ENCODE measurements at regions not wholly inside any gene's neighbourhood (a gene's known extent, or its start where the extent isn't known, plus 50 kb on each side); places are given as distances from the start of the nearest gene placed in this dataset.
"Not testable (repeated sequence)": the region's sequence is repeated elsewhere in the genome, so short reads cannot be mapped to it uniquely, and the experiment has no call there.

DNA sequence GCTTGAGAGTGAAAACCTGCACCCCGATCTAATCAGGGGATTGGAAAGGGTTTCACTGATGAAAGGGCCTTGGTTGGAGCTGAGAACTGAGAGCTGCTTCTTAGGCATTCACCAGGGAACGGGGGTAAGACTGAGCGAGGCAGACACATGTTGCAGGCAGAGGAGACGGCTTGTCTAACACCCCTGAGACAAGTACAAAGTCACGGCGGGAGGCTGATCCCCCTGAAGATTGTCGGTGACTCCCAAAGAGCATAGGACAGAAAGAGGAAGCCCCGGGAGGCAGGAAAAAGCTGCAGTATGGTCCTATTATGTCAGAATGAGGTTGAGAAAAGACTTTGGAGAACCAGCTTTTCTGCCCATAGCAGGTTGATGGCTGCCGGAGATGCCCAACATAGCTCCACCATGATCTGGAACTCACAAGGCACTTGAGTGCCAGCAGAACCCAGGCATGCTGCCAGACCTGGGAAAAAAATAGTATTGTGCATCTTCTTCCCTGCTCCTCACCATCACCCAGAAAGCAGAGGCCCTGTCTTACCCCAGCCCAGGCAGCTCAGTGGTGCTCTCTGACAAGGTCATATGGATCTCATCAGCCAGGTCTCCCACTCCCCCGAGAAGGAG is 463.9 kb upstream of the PROX1 start:
- no peak overlapping the region for H3K4me3 Mint-ChIP-seq
- H3K27me3 Mint-ChIP-seq (ENCODE audit: low read depth in 3 of 3), result peaks cover 0 to 10% (median 1%) of the 10 kb centered on the region in 3 donors
- no peak overlapping the region for H3K27ac Mint-ChIP-seq
- no peaks in the 10 kb centered on the region for H3K36me3 Mint-ChIP-seq
- peaks cover 0 to 11% (median 5%) of the 10 kb centered on the region in 6 donors for H3K9me3 Mint-ChIP-seq
- no peak for DNase-seq
- H3K4me1 Mint-ChIP-seq, result no peaks in the 10 kb centered on the region

DNA sequence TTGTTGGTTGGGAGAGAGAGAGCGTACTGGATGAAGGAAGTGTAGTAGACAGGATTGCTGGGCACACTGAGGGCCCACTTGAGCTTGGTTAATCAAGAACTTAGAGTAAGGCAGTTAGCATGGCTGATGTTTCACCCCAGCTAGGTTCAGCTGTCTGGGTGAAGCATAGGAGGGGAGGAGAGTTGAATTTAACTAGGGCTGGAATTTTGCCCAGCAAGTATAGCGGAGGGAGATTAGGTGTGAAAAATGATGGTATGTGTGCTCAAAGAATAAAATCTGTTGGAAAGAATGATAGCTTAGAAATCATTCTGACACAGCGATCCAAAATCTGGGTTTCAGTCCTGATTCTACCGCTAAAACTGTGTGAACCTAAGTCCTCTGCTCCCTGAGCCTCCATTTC is 461.5 kb upstream of the PROX1 start:
- Mint-ChIP-seq H3K9me3 (peaks cover 0 to 5% (median 4%) of the 10 kb centered on the region in 6 donors), H3K4me1 (no peaks in the 10 kb centered on the region), H3K4me3 (no peak overlapping the region), H3K27ac (no peak overlapping the region), H3K36me3 (no peaks in the 10 kb centered on the region), H3K27me3 (ENCODE audit: low read depth in 3 of 3) (peaks cover 0 to 8% (median 1%) of the 10 kb centered on the region in 3 donors)
- DNase-seq, result no peak

DNA sequence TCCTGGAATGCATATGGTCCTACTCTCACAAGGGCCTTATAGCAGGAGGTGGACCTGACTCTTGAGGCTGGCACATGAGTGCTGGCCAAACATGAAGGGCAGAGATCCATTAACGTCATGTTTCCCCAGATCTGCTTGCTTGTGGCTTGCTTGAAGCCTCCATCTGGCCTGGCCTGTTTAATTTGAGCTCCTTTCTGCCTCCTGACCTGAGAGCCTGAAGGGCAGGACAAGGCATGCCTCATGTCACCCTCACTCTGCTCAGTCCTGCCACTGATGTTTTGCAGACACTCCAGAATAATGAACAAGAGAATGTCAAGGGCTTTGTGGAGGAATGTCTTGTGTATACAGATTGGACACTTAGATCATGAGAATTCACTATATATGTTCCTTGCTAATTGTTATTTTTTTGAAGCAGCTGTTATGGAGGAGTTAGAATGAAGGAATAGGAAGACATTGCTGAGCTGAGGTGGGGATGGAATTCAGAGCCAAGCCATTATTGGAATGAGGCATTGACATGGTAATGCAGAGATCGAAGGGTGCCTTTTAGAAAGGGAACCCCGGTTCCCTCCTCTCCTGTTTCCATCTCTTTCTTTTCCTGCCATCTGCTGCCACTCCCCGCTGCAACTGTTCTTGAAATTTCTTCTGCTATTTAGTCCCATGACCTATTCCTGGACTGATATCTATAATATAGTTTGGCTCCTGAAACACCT is 457.0 kb upstream of the PROX1 start:
- Mint-ChIP-seq H3K27me3 (ENCODE audit: low read depth in 3 of 3) (peaks cover 0 to 4% (median 0%) of the 10 kb centered on the region in 3 donors), H3K36me3 (no peaks in the 10 kb centered on the region), H3K27ac (no peak overlapping the region), H3K9me3 (peaks cover 0 to 2% (median 0%) of the 10 kb centered on the region in 6 donors), H3K4me3 (no peak overlapping the region), H3K4me1 (no peaks in the 10 kb centered on the region)
- DNase-seq, result no peak

DNA sequence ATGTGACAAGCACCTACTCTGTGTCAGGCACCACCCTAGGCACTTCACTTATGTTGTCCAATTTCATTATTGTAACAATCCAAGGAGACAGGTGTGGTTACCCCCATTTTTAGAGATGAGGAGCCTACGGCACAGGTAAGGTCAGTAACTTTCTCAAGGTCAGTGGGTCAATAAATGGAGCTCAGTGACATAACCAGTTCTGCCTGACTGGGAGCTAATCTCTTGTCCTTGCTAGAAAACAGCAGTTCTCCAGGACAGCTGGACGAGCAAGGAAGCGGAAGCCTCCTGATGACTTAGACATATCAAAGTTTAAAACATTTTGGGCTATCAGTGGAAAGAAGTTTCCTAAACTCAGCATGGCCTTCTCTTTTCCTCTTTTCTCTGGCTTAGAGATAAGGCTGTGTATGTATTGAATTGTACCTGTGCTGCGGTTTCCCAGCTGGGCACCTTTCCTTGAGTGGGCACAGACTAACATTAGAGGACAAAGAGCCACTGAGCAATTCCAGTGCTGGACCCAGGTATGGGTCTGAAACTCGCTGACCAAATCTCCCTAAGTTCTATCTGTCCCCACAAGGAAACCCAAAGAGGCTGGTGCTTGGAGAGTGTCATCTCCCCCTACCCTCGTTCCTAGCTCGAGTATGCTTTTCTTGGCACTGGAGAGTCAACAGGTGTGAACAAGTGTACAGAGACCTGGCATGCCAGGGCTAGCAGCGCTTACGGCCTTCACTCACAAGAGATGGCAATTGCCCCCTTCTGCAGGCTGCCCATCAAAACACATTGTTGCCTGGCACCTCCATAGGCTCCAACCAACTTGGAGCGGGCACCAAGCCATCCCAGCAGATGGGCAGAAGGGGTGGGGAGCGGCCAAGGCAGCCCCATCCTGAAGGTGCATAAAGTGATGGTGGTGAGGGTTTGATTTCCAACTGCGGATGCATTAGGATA is 456.1 kb upstream of the PROX1 start:
- H3K36me3 Mint-ChIP-seq, result no peaks in the 10 kb centered on the region
- peaks cover 0 to 8% (median 0%) of the 10 kb centered on the region in 3 donors for H3K27me3 Mint-ChIP-seq (ENCODE audit: low read depth in 3 of 3)
- peaks cover 0 to 6% (median 0%) of the 10 kb centered on the region in 6 donors for H3K9me3 Mint-ChIP-seq
- H3K4me3 Mint-ChIP-seq, result no peak overlapping the region
- H3K27ac Mint-ChIP-seq, result no peak overlapping the region
- no peaks in the 10 kb centered on the region for H3K4me1 Mint-ChIP-seq
- no peak for DNase-seq

DNA sequence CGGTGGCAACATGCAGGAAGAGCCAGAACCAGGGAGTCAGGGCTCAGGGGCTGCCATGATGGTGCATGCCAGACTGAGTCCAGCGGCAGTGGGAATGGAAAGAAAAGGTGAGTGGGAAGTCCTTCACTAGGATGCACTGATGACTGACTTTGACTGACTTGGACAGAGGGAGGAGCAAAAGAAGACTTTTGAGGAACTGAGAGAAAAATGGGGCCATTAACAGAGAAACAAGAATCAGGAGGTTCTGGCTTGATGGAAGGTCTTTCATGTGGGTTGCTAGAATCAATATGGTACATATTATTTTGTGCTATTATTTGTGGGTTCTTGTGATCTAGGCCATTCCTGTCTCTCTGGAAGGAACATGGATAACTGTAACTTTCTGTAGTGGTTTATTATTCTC is 454.6 kb upstream of the PROX1 start:
- no peaks in the 10 kb centered on the region for H3K36me3 Mint-ChIP-seq
- H3K27me3 Mint-ChIP-seq (ENCODE audit: low read depth in 3 of 3), result peaks cover 0 to 10% (median 0%) of the 10 kb centered on the region in 3 donors
- peaks cover 0 to 6% (median 0%) of the 10 kb centered on the region in 6 donors for H3K9me3 Mint-ChIP-seq
- H3K4me3 Mint-ChIP-seq, result no peak overlapping the region
- no peak for DNase-seq
- H3K27ac Mint-ChIP-seq, result no peak overlapping the region
- no peaks in the 10 kb centered on the region for H3K4me1 Mint-ChIP-seq

DNA sequence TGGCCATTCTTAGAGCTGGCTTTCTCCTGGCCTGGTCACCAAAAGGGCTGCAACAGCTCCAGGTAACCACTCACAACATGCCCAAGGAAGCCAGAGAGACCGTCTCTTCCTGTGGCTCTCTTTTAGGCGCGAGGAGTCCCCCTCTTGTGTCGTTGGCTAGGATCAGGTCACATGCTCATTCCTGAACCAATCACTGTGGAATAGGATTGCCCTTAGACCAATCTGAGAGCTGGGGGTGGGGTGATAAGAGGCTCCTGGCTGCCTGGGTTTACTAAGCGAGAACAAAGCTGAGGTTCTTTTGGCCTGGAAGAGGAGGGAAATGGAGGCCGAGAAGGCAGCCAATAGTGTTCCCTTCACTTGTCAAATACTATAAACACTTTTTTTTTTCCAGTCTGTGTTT is 452.1 kb upstream of the PROX1 start:
- H3K4me3 Mint-ChIP-seq, result no peak overlapping the region
- H3K27me3 Mint-ChIP-seq (ENCODE audit: low read depth in 3 of 3), result peaks cover 0 to 13% (median 2%) of the 10 kb centered on the region in 3 donors
- no peaks in the 10 kb centered on the region for H3K36me3 Mint-ChIP-seq
- DNase-seq, result no peak
- no peak overlapping the region for H3K27ac Mint-ChIP-seq
- no peaks in the 10 kb centered on the region for H3K4me1 Mint-ChIP-seq
- peaks cover 0 to 6% (median 0%) of the 10 kb centered on the region in 6 donors for H3K9me3 Mint-ChIP-seq

DNA sequence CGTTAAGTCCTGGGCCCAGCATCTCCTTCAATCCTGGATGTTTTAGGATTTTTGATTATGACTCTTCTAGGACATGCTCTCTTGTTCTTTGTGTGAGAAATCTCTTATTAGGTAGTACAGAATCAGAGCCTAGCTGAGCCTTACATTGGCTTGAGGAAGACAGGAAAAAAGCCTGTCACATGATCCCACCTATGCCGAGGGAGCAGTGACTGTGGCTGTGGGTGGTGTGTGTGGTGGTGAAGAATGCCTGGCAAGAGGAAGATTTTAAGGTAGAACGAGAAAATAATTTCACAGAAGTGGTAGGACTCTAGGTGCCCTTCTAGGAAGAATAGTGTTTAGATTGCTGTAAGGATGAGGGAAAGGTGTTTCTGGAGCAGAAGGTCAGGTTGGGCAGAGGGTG is 449.5 kb upstream of the PROX1 start:
- Mint-ChIP-seq H3K36me3 (no peaks in the 10 kb centered on the region), H3K9me3 (peaks cover 0 to 10% (median 0%) of the 10 kb centered on the region in 6 donors), H3K27me3 (ENCODE audit: low read depth in 3 of 3) (peaks cover 1 to 12% (median 2%) of the 10 kb centered on the region in 3 donors), H3K27ac (no peak overlapping the region), H3K4me3 (no peak overlapping the region), H3K4me1 (no peaks in the 10 kb centered on the region)
- DNase-seq, result no peak

DNA sequence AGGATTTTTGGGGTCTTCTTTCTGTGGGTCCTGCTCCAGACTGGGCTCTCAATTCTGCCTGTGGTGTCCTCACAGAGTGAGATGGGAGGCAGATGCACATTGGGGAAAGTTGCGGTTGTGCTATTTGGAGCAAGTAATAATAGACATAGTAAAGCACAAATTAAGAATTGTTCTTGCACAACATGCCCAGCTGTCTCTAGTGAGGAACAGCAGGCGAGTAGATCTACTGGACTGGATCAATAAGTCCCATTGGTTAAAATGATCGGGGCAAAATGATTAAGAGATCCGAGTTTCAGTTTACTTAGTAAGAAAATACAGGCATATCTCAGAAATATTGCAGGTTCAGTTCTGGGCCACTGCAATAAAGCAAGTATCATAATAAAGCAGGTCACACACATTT is 448.3 kb upstream of the PROX1 start:
- Mint-ChIP-seq H3K4me3 (no peak overlapping the region), H3K4me1 (no peaks in the 10 kb centered on the region), H3K36me3 (no peaks in the 10 kb centered on the region), H3K27me3 (ENCODE audit: low read depth in 3 of 3) (peaks cover 1 to 12% (median 2%) of the 10 kb centered on the region in 3 donors), H3K9me3 (peaks cover 0 to 11% (median 0%) of the 10 kb centered on the region in 6 donors), H3K27ac (no peak overlapping the region)
- DNase-seq, result no peak

DNA sequence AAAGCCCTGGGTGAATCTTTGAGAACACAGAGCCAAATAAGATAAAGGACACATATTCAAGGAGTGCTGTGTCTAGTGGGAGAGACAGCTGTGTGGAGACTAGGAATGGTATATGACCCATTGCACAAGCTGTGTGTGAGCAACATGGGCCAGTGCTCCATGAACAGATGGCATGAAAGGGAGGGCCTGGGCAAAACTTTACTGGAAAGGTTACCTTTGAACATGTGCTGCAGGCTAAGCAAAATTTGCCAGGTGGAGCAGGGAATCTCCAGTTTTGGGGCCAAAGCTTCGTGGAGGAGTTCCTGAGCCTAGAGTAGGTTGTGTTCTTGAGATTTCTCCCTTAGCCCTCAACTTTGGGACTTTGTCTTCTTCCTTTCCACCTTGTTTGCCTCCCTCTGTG is 446.1 kb upstream of the PROX1 start:
- no peaks in the 10 kb centered on the region for H3K36me3 Mint-ChIP-seq
- H3K27ac Mint-ChIP-seq, result no peak overlapping the region
- H3K27me3 Mint-ChIP-seq (ENCODE audit: low read depth in 3 of 3), result peaks cover 1 to 5% (median 2%) of the 10 kb centered on the region in 3 donors
- H3K4me1 Mint-ChIP-seq, result no peaks in the 10 kb centered on the region
- H3K4me3 Mint-ChIP-seq, result no peak overlapping the region
- DNase-seq, result no peak
- H3K9me3 Mint-ChIP-seq, result peaks cover 0 to 11% (median 0%) of the 10 kb centered on the region in 6 donors

DNA sequence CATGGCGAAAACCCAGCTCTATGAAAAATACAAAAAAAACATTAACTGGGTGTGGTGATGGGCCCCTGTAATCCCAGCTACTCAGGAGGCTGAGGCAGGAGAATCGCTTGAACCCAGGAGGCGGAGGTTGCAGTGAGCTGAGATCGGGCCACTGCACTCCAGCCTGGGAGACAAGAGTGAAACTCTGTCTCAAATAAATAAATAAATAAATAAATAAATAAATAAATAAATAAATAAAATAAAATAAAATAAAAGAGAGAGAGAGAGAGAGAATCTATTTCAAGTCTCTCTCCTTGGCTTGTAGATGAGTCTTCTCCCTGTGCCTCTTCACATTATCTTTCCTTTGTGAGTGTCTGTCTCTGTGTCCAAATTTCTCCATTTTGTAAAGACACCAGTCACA is 442.6 kb upstream of the PROX1 start:
- H3K27me3 Mint-ChIP-seq (ENCODE audit: low read depth in 3 of 3); H3K27ac Mint-ChIP-seq; H3K36me3 Mint-ChIP-seq; H3K4me3 Mint-ChIP-seq; DNase-seq; H3K4me1 Mint-ChIP-seq: not testable (repeated sequence)
- H3K9me3 Mint-ChIP-seq, result peaks cover 0 to 11% (median 0%) of the 10 kb centered on the region in 6 donors

DNA sequence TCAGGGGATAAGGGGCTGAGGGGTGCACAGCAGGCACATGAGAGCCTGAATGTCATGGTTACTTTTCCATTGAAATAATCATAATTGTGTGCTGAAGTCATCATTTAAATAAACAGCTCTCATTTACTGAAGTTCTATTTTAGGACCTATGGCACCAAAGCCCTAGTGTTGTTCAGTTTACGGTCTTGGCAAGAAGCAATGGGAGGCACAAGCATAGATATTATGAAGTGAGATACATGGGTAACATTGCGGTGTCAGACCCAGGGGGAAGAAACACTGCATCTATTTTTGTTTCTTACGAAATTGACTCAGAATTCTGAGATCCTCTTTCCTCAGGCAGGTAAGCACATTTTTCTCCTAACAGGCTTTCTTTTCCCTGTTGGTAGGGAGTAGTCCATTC is 437.8 kb upstream of the PROX1 start:
- no peaks in the 10 kb centered on the region for H3K36me3 Mint-ChIP-seq
- no peak overlapping the region for H3K27ac Mint-ChIP-seq

DNA sequence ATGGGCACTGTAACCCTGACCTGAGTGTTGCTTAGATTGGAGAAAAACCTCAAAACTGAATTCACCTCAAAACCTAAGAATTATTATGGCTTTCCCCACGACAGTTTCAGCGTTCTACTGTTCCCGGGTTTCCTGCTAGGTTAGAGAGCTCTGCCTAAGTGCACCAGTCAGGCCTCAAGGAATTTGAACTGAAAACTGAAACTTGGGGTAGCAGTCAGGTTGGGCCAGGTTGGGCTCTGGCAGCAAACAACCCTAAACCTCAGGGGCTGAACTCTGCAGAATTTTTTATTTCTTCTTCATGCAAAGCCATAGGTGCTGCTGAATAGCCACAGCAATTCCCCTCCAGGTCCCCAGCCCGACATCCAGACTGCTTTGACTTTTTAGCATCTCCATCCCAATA is 437.0 kb upstream of the PROX1 start:
- no peak overlapping the region for H3K4me3 Mint-ChIP-seq
- no peak overlapping the region for H3K27ac Mint-ChIP-seq
- peaks cover 0 to 1% (median 0%) of the 10 kb centered on the region in 6 donors for H3K9me3 Mint-ChIP-seq
- DNase-seq, result no peak
- H3K36me3 Mint-ChIP-seq, result no peaks in the 10 kb centered on the region
- H3K27me3 Mint-ChIP-seq (ENCODE audit: low read depth in 3 of 3), result peaks cover 0 to 5% (median 3%) of the 10 kb centered on the region in 3 donors
- H3K4me1 Mint-ChIP-seq, result no peaks in the 10 kb centered on the region

More for the DNA sequence above, 437.8 kb upstream of the PROX1 start:
- Mint-ChIP-seq H3K4me1 (no peaks in the 10 kb centered on the region), H3K27me3 (ENCODE audit: low read depth in 3 of 3) (peaks cover 0 to 5% (median 3%) of the 10 kb centered on the region in 3 donors), H3K9me3 (peaks cover 0 to 1% (median 0%) of the 10 kb centered on the region in 6 donors), H3K4me3 (no peak overlapping the region)
- DNase-seq, result no peak

DNA sequence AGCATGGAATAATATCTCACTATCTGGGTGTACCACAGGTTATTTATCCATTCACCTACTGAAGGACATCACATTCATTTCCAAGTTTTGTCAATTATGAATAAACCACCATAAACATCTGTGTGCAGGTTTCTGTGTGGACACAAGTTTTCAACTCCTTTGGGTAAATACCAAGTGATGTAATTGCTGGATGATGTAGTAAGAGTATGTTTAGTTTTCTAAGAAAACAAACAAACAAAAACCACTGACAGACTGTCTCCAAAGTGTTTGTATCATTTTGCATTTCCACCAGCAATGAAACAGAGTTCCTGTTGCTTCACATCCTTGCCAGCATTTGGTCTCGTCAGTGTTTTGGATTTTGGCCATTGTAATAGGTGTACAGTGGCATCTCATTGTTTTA is 435.7 kb upstream of the PROX1 start:
- Mint-ChIP-seq H3K27ac (no peak overlapping the region), H3K27me3 (ENCODE audit: low read depth in 3 of 3) (peaks cover 0 to 6% (median 5%) of the 10 kb centered on the region in 3 donors), H3K4me3 (no peak overlapping the region), H3K9me3 (no peaks in the 10 kb centered on the region), H3K36me3 (no peaks in the 10 kb centered on the region), H3K4me1 (no peaks in the 10 kb centered on the region)
- no peak for DNase-seq

DNA sequence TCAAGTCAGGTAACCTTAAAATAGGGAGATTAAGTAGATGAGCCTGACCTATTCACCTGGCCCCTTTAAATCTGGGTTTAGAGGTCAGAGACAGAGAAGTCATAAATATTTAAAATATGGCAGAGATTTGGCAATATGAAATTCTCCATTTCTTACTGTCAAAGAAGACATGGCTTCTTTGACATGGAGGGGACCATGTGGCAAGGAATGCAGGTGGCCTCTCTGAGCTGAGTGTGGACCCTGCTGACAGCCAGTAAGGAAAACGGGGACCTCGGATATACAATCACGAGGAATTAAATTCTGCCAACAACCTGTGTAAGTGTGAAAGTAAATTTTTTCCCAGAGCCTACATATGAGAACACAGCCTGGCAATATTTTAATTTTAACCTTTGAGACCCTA is 427.5 kb upstream of the PROX1 start:
- DNase-seq, result no peak
- Mint-ChIP-seq H3K4me1 (no peaks in the 10 kb centered on the region), H3K27me3 (ENCODE audit: low read depth in 3 of 3) (peaks cover 0 to 5% (median 5%) of the 10 kb centered on the region in 3 donors), H3K27ac (no peak overlapping the region), H3K4me3 (no peak overlapping the region), H3K9me3 (peaks cover 2 to 20% (median 9%) of the 10 kb centered on the region in 6 donors), H3K36me3 (no peaks in the 10 kb centered on the region)
